ENCODE measurements at regions not wholly inside any gene's neighbourhood (a gene's known extent, or its start where the extent isn't known, plus 50 kb on each side); places are given as distances from the start of the nearest gene placed in this dataset.
"Not testable (repeated sequence)": the region's sequence is repeated elsewhere in the genome, so short reads cannot be mapped to it uniquely, and the experiment has no call there.

GRCh38 chr9:105022545-105022944 is 94.6 kb upstream of the ABCA1 start:
- not testable (repeated sequence) for DNase-seq

- no peak for DNase-seq
Observed at GRCh38 chr9:105023788-105024187, 95.8 kb upstream of the ABCA1 start.

GRCh38 chr9:105024529-105024928 is 96.6 kb upstream of the ABCA1 start:
- no peak for DNase-seq

GRCh38 chr9:105026451-105026850 is 98.5 kb upstream of the ABCA1 start:
- DNase-seq: no peak

- no peak for DNase-seq
Observed at GRCh38 chr9:105027084-105027483, 99.1 kb upstream of the ABCA1 start.

GRCh38 chr9:105030285-105030684 is 102.3 kb upstream of the ABCA1 start:
- DNase-seq: no peak

GRCh38 chr9:105037139-105037538 is 109.2 kb upstream of the ABCA1 start:
- no peak for DNase-seq

GRCh38 chr9:105038051-105038450 is 110.1 kb upstream of the ABCA1 start:
- no peak for DNase-seq

- no peak for DNase-seq
Observed at GRCh38 chr9:105039175-105039799, 111.3 kb upstream of the ABCA1 start.

GRCh38 chr9:105043370-105043936 is 115.5 kb upstream of the ABCA1 start:
- no peak for DNase-seq

GRCh38 chr9:105044518-105044917 is 116.6 kb upstream of the ABCA1 start:
- DNase-seq: no peak

GRCh38 chr9:105046907-105047741 is 119.2 kb upstream of the ABCA1 start:
- DNase-seq: no peak

- DNase-seq: no peak
Observed at GRCh38 chr9:105047742-105048041, 119.7 kb upstream of the ABCA1 start.

- DNase-seq: no peak
Observed at GRCh38 chr9:105048331-105048730, 120.4 kb upstream of the ABCA1 start.

- DNase-seq: no peak
Observed at GRCh38 chr9:105050296-105050695, 122.3 kb upstream of the ABCA1 start.

GRCh38 chr9:105051897-105052296 is 123.9 kb upstream of the ABCA1 start:
- no peak for DNase-seq

- DNase-seq: no peak
Observed at GRCh38 chr9:105052346-105052745, 124.4 kb upstream of the ABCA1 start.

GRCh38 chr9:105053209-105053652 is 125.3 kb upstream of the ABCA1 start:
- no peak for DNase-seq

GRCh38 chr9:105054491-105054890 is 126.5 kb upstream of the ABCA1 start:
- DNase-seq: no peak

- DNase-seq: peak in 1 of 2 donors; percentile 1
Observed at GRCh38 chr9:105055917-105056316, 128.0 kb upstream of the ABCA1 start.

- no peak for DNase-seq
Observed at GRCh38 chr9:105057551-105057950, 129.6 kb upstream of the ABCA1 start.

GRCh38 chr9:105059252-105059651 is 131.3 kb upstream of the ABCA1 start:
- DNase-seq: no peak

- DNase-seq: peak; percentile 41 to 42
Observed at GRCh38 chr9:105062222-105062855, 134.4 kb upstream of the ABCA1 start.
